Stomach (tissue), 4 donors: ENCODE measurements at regions not wholly inside any gene's neighbourhood (a gene's known extent, or its start where the extent isn't known, plus 50 kb on each side); places are given as distances from the start of the nearest gene placed in this dataset.

Experiments
- EP300 ChIP-seq: sonication (generic); formaldehyde crosslinking; IDR thresholded peaks from one replicate; pipeline ENCODE4 v1.6.1; 2017; ENCODE audit warnings: antibody characterized with exemption
- POLR2A ChIP-seq, 4 donors: fragments of 450-650 bp; IDR thresholded peaks; one replicate each; pipeline ENCODE4 v1.6.1; 2016; ENCODE audit warnings: antibody characterized with exemption in 4 of 4, control low read depth in 2 of 4, mild to moderate bottlenecking in 1 of 4, moderate library complexity in 1 of 4
- POLR2AphosphoS5 ChIP-seq, 3 donors: sonication (generic); formaldehyde crosslinking; IDR thresholded peaks; one replicate each; pipeline ENCODE4 v1.6.1; 2016; ENCODE audit warnings: antibody characterized with exemption in 3 of 3
- TF ChIP-seq, protein P1 (sequence below), 7 experiments: fragments of 450-650 bp in 4 of 7; fragments of 200-600 bp in 3 of 7; sonication (generic) in 3 of 7; IDR thresholded peaks; one replicate each; pipeline ENCODE4 v1.5.1; 2016 to 2019; ENCODE audit warnings: antibody characterized with exemption in 7 of 7, control low read depth in 2 of 7, mild to moderate bottlenecking in 1 of 7

DNA sequence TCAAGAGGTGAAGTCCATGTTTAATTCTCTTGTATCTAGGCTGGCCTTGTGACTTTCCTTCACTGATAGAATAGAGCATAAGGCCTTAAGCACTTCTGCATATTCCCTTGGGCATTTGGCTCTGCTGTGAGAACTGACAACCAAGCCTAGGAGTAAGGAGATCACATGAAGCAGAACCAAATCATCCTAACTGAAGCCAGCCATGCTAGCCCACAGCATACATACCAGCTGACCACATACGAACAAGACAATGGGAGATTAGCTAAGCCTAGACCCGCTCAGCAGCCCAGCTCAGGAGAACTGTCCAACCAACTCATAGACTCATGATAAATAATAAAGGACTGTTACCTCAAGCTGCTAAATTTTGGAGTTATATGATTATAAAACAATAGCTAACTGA lies 114.6 kb upstream of the NEK7 start:
- TF ChIP-seq, protein P1, sequence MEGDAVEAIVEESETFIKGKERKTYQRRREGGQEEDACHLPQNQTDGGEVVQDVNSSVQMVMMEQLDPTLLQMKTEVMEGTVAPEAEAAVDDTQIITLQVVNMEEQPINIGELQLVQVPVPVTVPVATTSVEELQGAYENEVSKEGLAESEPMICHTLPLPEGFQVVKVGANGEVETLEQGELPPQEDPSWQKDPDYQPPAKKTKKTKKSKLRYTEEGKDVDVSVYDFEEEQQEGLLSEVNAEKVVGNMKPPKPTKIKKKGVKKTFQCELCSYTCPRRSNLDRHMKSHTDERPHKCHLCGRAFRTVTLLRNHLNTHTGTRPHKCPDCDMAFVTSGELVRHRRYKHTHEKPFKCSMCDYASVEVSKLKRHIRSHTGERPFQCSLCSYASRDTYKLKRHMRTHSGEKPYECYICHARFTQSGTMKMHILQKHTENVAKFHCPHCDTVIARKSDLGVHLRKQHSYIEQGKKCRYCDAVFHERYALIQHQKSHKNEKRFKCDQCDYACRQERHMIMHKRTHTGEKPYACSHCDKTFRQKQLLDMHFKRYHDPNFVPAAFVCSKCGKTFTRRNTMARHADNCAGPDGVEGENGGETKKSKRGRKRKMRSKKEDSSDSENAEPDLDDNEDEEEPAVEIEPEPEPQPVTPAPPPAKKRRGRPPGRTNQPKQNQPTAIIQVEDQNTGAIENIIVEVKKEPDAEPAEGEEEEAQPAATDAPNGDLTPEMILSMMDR (IDR thresholded peaks at IDR 0.05), result no peak
- TF ChIP-seq POLR2A (IDR thresholded peaks at IDR 0.05) (no peak), EP300 (no peak), POLR2AphosphoS5 (IDR thresholded peaks at IDR 0.05) (no peak)
